OCI-LY1 (cell line): ENCODE measurements at regions not wholly inside any gene's neighbourhood (a gene's known extent, or its start where the extent isn't known, plus 50 kb on each side); places are given as distances from the start of the nearest gene placed in this dataset.

ENCODE experiments used
- CTCF ChIP-seq: fragments of 200-600 bp; sonication (generic), shearing (Covaris generic); IDR thresholded peaks from 2 replicates; pipeline ENCODE4 v1.5.1; 2017; ENCODE audit warnings: mild to moderate bottlenecking, antibody characterized with exemption, low read length, moderate library complexity, mixed read lengths
- EZH2 ChIP-seq: fragments of 200-600 bp; sonication (generic), shearing (Covaris generic); IDR thresholded peaks from 2 replicates; pipeline ENCODE4 v1.8.0; 2017; ENCODE audit warnings: borderline replicate concordance, mixed run types, mild to moderate bottlenecking, antibody characterized with exemption, low read length, moderate library complexity, mixed read lengths

GRCh38 chr18:78856569-78857313 lies 122.9 kb upstream of the SALL3 start:
- TF ChIP-seq CTCF (no peak), EZH2 (no peak)
